B cell (primary cell): ENCODE measurements at regions not wholly inside any gene's neighbourhood (a gene's known extent, or its start where the extent isn't known, plus 50 kb on each side); places are given as distances from the start of the nearest gene placed in this dataset.

Experiments used
- ATAC-seq: fragments of 200-7000 bp; cut with Tn5 transposase; one replicate; pipeline ENCODE4 v1.10.0; 2021; ENCODE audit warnings: low read depth, mild to moderate bottlenecking, moderate number of reproducible peaks, moderate library complexity
- CTCF ChIA-PET: fragments of 350-600 bp; sonication (Branson Sonifier 250); formaldehyde crosslinking; loops from one replicate; lab custom pipeline; 2021; ENCODE audit warnings: antibody characterized with exemption, inconsistent platforms; lab: Charles Lee
- POLR2A ChIA-PET: fragments of 350-600 bp; sonication (Branson Sonifier 250); formaldehyde crosslinking; loops from one replicate; lab custom pipeline; 2021; ENCODE audit warnings: antibody characterized with exemption; lab: Charles Lee
- DNase-seq: peaks from one replicate; pipeline ENCODE4 v3.0.0; 2013
- H2AFZ ChIP-seq: 2 replicates; pipeline ENCODE4 v1.6.1; 2012; ENCODE audit warnings: mild to moderate bottlenecking, low read depth, low read length; ENCODE audit not compliant: insufficient read depth, poor library complexity, severe bottlenecking
- H3K27ac ChIP-seq, 2 donors: 1 replicate in 1 of 2; 2 replicates in 1 of 2; pipeline ENCODE4 v1.5.1; 2012 to 2013; ENCODE audit warnings: low read length in 2 of 2, mild to moderate bottlenecking in 2 of 2, moderate library complexity in 1 of 2
- H3K27me3 ChIP-seq, 4 experiments: fragments of 200-600 bp in 1 of 4; sonication (generic) in 1 of 4; replicated peaks in 1 of 4; 1 replicate in 2 of 4; 2 replicates in 2 of 4; pipeline versions ENCODE4 v1.6.1 to v1.7.0; 2013 to 2016; ENCODE audit warnings: low read length in 3 of 4, mild to moderate bottlenecking in 2 of 4, mixed read lengths in 1 of 4, moderate library complexity in 1 of 4; ENCODE audit not compliant: insufficient read depth in 4 of 4, control insufficient read depth in 3 of 4; ENCODE audit errors: control extremely low read depth in 1 of 4
- H3K36me3 ChIP-seq, 2 experiments: replicated peaks in 1 of 2; 1 replicate in 1 of 2; 2 replicates in 1 of 2; pipeline versions ENCODE4 v1.6.1 to v1.7.1; 2013; ENCODE audit warnings: low read length in 1 of 2; ENCODE audit not compliant: insufficient read depth in 2 of 2, control insufficient read depth in 1 of 2; ENCODE audit errors: control extremely low read depth in 1 of 2, extremely low read depth in 1 of 2
- H3K4me1 ChIP-seq, 2 donors: fragments of 200-600 bp in 1 of 2; sonication (generic) in 1 of 2; 1 replicate in 1 of 2; 2 replicates in 1 of 2; pipeline versions ENCODE4 v1.5.1 to v1.6.1; 2013 to 2017; ENCODE audit warnings: low read length in 2 of 2; ENCODE audit not compliant: control insufficient read depth in 2 of 2, insufficient read depth in 2 of 2
- H3K4me2 ChIP-seq: replicated peaks from 2 replicates; pipeline ENCODE3; 2012; ENCODE audit warnings: mild to moderate bottlenecking, low read depth, low read length; ENCODE audit not compliant: poor library complexity, severe bottlenecking
- H3K4me3 ChIP-seq, 5 experiments: fragments of 200-600 bp in 1 of 5; sonication (generic) in 1 of 5; 1 replicate in 3 of 5; 2 replicates in 2 of 5; pipeline versions ENCODE4 v1.5.1 to v1.7.0; 2011 to 2016; ENCODE audit warnings: low read length in 4 of 5, mild to moderate bottlenecking in 4 of 5, low read depth in 2 of 5, control low read depth in 1 of 5, moderate library complexity in 1 of 5; ENCODE audit not compliant: insufficient read depth in 1 of 5; ENCODE audit errors: control extremely low read depth in 1 of 5, extremely low read depth in 1 of 5
- H3K79me2 ChIP-seq: fragments of 200-600 bp; sonication (generic); one replicate; pipeline ENCODE4 v1.6.0; 2016; ENCODE audit warnings: low read length; ENCODE audit not compliant: control insufficient read depth, insufficient read depth
- H3K9ac ChIP-seq: fragments of 200-600 bp; sonication (generic); 2 replicates; pipeline ENCODE4 v1.6.1; 2017; ENCODE audit warnings: mild to moderate bottlenecking, low read length, moderate library complexity
- H3K9me3 ChIP-seq, 3 donors: one replicate each; pipeline versions ENCODE4 v1.6.1 to v1.7.1; 2013; ENCODE audit warnings: low read length in 2 of 3; ENCODE audit not compliant: control insufficient read depth in 2 of 3, insufficient read depth in 1 of 3; ENCODE audit errors: control extremely low read depth in 1 of 3
- H4K20me1 ChIP-seq: 2 replicates; pipeline ENCODE4 v1.6.0; 2012; ENCODE audit warnings: mild to moderate bottlenecking, low read length; ENCODE audit not compliant: insufficient read depth, control insufficient read depth, poor library complexity, severe bottlenecking
- H3K27ac Mint-ChIP-seq: one replicate; pipeline ENCODE4 v1.8.0; 2021; ENCODE audit warnings: mixed read lengths
- H3K27me3 Mint-ChIP-seq: one replicate; pipeline ENCODE4 v1.8.0; 2021; ENCODE audit warnings: mixed read lengths
- H3K4me1 Mint-ChIP-seq: one replicate; pipeline ENCODE4 v1.8.0; 2021; ENCODE audit warnings: mixed read lengths
- H3K4me3 Mint-ChIP-seq: one replicate; pipeline ENCODE4 v1.8.0; 2021; ENCODE audit warnings: mixed read lengths
- H3K9me3 Mint-ChIP-seq: one replicate; pipeline ENCODE4 v1.8.0; 2022; ENCODE audit warnings: mixed read lengths; ENCODE audit not compliant: insufficient read depth
- EZH2 ChIP-seq: IDR thresholded peaks from 2 replicates; pipeline ENCODE4 v1.6.1; 2012; ENCODE audit warnings: borderline replicate concordance, low read depth, mild to moderate bottlenecking, moderate library complexity, low read length; ENCODE audit not compliant: insufficient read depth, poor library complexity, severe bottlenecking
- WGBS: methylation state at CpG from one replicate; pipeline ENCODE4 v1.1.5; 2013; ENCODE audit warnings: missing lambda C conversion rate; ENCODE audit not compliant: insufficient coverage; 5-methylcytosine and 5-hydroxymethylcytosine counted together
- intact Hi-C: fragments of 100-400 bp; cut with micrococcal nuclease; formaldehyde crosslinking; loops from one replicate; pipeline ENCODE4 v1.10.0; 2022
- TF ChIP-seq, protein P1 (sequence below): fragments of 200-600 bp; IDR thresholded peaks from one replicate; pipeline ENCODE4 v1.8.0; 2022; ENCODE audit warnings: antibody characterized with exemption, mild to moderate bottlenecking

DNA sequence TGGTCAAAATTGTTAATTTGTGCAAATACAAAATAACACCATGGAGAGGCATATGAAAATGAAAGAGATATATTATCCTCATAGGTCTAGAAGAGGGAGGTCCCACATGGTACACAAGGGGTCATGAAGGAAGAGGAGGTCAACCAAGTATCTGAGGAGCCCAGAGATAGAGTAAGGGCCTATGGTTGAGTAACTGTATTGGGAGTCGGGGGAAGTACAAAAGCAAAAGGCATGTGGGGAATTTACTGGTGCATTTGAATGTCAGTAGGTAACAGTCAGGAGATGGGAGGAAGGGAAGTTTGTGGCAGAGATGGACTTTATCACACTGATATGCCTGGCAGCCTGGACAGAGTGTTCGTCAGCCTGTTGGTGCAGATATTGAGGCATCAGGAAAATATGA, 1113.7 kb downstream of the OTOL1 start:
- no peaks in the 10 kb centered on the region for H3K27me3 ChIP-seq

DNA sequence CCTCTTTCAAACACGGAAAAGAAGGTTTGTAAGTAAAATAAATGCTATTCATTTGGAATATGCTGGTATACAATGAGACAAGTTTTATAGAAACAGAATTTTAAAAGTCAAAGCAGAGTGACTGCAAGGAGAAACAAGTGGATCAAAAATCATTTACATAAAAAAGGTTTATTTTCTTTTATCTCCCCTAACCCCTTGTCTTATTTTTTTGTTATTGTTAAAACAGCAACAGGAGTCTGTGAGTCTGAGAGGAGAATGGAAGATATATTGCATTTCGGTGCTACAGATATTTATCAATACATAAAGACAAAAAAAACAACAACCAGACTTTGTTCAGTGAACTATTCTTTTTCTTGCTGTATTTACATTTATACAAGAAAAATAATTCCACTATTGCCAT, 1116.4 kb downstream of the OTOL1 start:
- WGBS: no CpG with 5 or more reads among the region's 2 CpGs
- no peak for ATAC-seq

More for the DNA sequence above, 1113.7 kb downstream of the OTOL1 start:
- TF ChIP-seq, protein P1, sequence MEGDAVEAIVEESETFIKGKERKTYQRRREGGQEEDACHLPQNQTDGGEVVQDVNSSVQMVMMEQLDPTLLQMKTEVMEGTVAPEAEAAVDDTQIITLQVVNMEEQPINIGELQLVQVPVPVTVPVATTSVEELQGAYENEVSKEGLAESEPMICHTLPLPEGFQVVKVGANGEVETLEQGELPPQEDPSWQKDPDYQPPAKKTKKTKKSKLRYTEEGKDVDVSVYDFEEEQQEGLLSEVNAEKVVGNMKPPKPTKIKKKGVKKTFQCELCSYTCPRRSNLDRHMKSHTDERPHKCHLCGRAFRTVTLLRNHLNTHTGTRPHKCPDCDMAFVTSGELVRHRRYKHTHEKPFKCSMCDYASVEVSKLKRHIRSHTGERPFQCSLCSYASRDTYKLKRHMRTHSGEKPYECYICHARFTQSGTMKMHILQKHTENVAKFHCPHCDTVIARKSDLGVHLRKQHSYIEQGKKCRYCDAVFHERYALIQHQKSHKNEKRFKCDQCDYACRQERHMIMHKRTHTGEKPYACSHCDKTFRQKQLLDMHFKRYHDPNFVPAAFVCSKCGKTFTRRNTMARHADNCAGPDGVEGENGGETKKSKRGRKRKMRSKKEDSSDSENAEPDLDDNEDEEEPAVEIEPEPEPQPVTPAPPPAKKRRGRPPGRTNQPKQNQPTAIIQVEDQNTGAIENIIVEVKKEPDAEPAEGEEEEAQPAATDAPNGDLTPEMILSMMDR: no peak
- no peak for TF ChIP-seq EZH2
- Histone ChIP-seq H3K4me1 (no peaks in the 10 kb centered on the region), H3K27ac (no peak overlapping the region), H2AFZ (no peak overlapping the region), H3K79me2 (no peaks in the 10 kb centered on the region), H3K9ac (no peak overlapping the region), H3K4me3 (no peak overlapping the region), H3K36me3 (no peaks in the 10 kb centered on the region), H3K9me3 (no peaks in the 10 kb centered on the region), H4K20me1 (no peaks in the 10 kb centered on the region), H3K4me2 (no peak overlapping the region)
- no peak for ATAC-seq
- Mint-ChIP-seq H3K27me3 (no peaks in the 10 kb centered on the region), H3K27ac (no peak overlapping the region), H3K9me3 (peaks cover 4% of the 10 kb centered on the region), H3K4me1 (no peaks in the 10 kb centered on the region), H3K4me3 (no peak overlapping the region)
- intact Hi-C loops: no loop called here
- no peak for DNase-seq
- POLR2A ChIA-PET: no interaction called here
- whole genome bisulfite sequencing: 100% methylated on average over 1 of the region's 2 CpGs
- CTCF ChIA-PET: no interaction called here

More for the DNA sequence above, 1116.4 kb downstream of the OTOL1 start:
- no peaks in the 10 kb centered on the region for H3K27me3 ChIP-seq
- no peaks in the 10 kb centered on the region for H3K36me3 ChIP-seq
- H3K4me3 ChIP-seq: no peak overlapping the region
- H2AFZ ChIP-seq: no peak overlapping the region
- Mint-ChIP-seq H3K4me3 (no peak overlapping the region), H3K27ac (no peak overlapping the region), H3K27me3 (no peaks in the 10 kb centered on the region), H3K9me3 (no peaks in the 10 kb centered on the region), H3K4me1 (no peaks in the 10 kb centered on the region)
- H3K9me3 ChIP-seq: no peaks in the 10 kb centered on the region
- no peaks in the 10 kb centered on the region for H3K79me2 ChIP-seq
- TF ChIP-seq, protein P1: no peak
- TF ChIP-seq EZH2: no peak
- DNase-seq: no peak
- no peak overlapping the region for H3K4me2 ChIP-seq
- no peaks in the 10 kb centered on the region for H3K4me1 ChIP-seq
- H3K9ac ChIP-seq: no peak overlapping the region
- ChIA-PET POLR2A (no interaction called here), CTCF (no interaction called here)
- intact Hi-C loops: no loop called here
- H3K27ac ChIP-seq: no peak overlapping the region
- H4K20me1 ChIP-seq: no peaks in the 10 kb centered on the region
